Smooth muscle cell (in vitro differentiated cells): ENCODE measurements at regions not wholly inside any gene's neighbourhood (a gene's known extent, or its start where the extent isn't known, plus 50 kb on each side); places are given as distances from the start of the nearest gene placed in this dataset.

Experiments
- DNase-seq: peaks from one replicate; lab custom pipeline; 2025; ENCODE audit not compliant: unreplicated experiment; lab: John Stamatoyannopoulos, UW
- H2AFZ ChIP-seq: fragments of 200-600 bp; sonication (generic); 2 replicates; pipeline ENCODE4 v1.6.0; 2016; ENCODE audit warnings: antibody characterized with exemption, low read depth, mild to moderate bottlenecking
- H3F3A ChIP-seq: fragments of 200-600 bp; sonication (generic); 2 replicates; pipeline ENCODE4 v1.6.0; 2017; ENCODE audit warnings: antibody characterized with exemption, low read depth
- H3K27ac ChIP-seq: fragments of 200-600 bp; sonication (generic); 2 replicates; pipeline ENCODE4 v1.5.1; 2016; ENCODE audit warnings: low read depth, mild to moderate bottlenecking
- H3K27me3 ChIP-seq: fragments of 200-600 bp; sonication (generic); 2 replicates; pipeline ENCODE4 v1.6.1; 2016; ENCODE audit warnings: low read depth, mild to moderate bottlenecking
- H3K36me3 ChIP-seq: fragments of 200-600 bp; sonication (generic); 2 replicates; pipeline ENCODE4 v1.5.1; 2016; ENCODE audit warnings: low read depth
- H3K4me1 ChIP-seq: fragments of 200-600 bp; sonication (generic); 2 replicates; pipeline ENCODE4 v1.5.1; 2016; ENCODE audit warnings: low read depth
- H3K4me2 ChIP-seq: fragments of 200-600 bp; sonication (generic); 2 replicates; pipeline ENCODE4 v1.6.0; 2016; ENCODE audit warnings: mild to moderate bottlenecking
- H3K4me3 ChIP-seq: fragments of 200-600 bp; sonication (generic); 2 replicates; pipeline ENCODE4 v1.5.1; 2016; ENCODE audit warnings: mild to moderate bottlenecking
- H3K79me2 ChIP-seq: fragments of 200-600 bp; sonication (generic); 2 replicates; pipeline ENCODE4 v1.6.0; 2016; ENCODE audit warnings: low read depth, mild to moderate bottlenecking
- H3K9ac ChIP-seq: fragments of 200-600 bp; sonication (generic); 2 replicates; pipeline ENCODE4 v1.6.0; 2016; ENCODE audit warnings: low read depth
- H3K9me3 ChIP-seq: fragments of 200-600 bp; sonication (generic); replicated peaks from 2 replicates; pipeline ENCODE4 v1.5.1; 2016; ENCODE audit warnings: low read depth
- H4K20me1 ChIP-seq: fragments of 200-600 bp; sonication (generic); 2 replicates; pipeline ENCODE4 v1.6.0; 2016; ENCODE audit warnings: low read depth
- CTCF ChIP-seq: fragments of 200-600 bp; sonication (generic); IDR thresholded peaks from 2 replicates; pipeline ENCODE4 v1.5.1; 2017; ENCODE audit warnings: borderline replicate concordance, mild to moderate bottlenecking, antibody characterized with exemption; ENCODE audit not compliant: insufficient read depth, poor library complexity, severe bottlenecking
- WGBS: methylation state at CpG from one replicate; pipeline ENCODE4 v1.1.7; 2016; ENCODE audit warnings: low lambda C conversion rate; 5-methylcytosine and 5-hydroxymethylcytosine counted together

GRCh38 chr16:54480429-54480828 is 193.8 kb upstream of the IRX3 start:
- Histone ChIP-seq H3K4me3 (no peak overlapping the region), H4K20me1 (no peaks in the 10 kb centered on the region), H3K27me3 (peaks cover 15% of the 10 kb centered on the region), H3F3A (no peaks in the 10 kb centered on the region), H3K36me3 (no peaks in the 10 kb centered on the region), H3K9me3 (no peaks in the 10 kb centered on the region), H3K9ac (no peak overlapping the region), H3K79me2 (no peaks in the 10 kb centered on the region), H2AFZ (no peak overlapping the region), H3K4me2 (no peak overlapping the region), H3K27ac (no peak overlapping the region), H3K4me1 (no peaks in the 10 kb centered on the region)
- TF ChIP-seq CTCF, result no peak
- WGBS, result 87% methylated on average over 5 of the region's 5 CpGs
- DNase-seq, result no peak

- Histone ChIP-seq H2AFZ (no peak overlapping the region), H3K79me2 (no peaks in the 10 kb centered on the region), H3K27ac (no peak overlapping the region), H3K4me1 (no peaks in the 10 kb centered on the region), H3K9ac (no peak overlapping the region), H4K20me1 (no peaks in the 10 kb centered on the region), H3K4me3 (no peak overlapping the region), H3F3A (no peaks in the 10 kb centered on the region), H3K4me2 (no peak overlapping the region), H3K36me3 (no peaks in the 10 kb centered on the region), H3K27me3 (peaks cover 15% of the 10 kb centered on the region), H3K9me3 (no peaks in the 10 kb centered on the region)
- DNase-seq, result no peak
- TF ChIP-seq CTCF, result no peak
- 77% methylated on average over 1 of the region's 1 CpG for WGBS
Observed at GRCh38 chr16:54479546-54479945, 193.0 kb upstream of the IRX3 start.

- Histone ChIP-seq H3K4me1 (no peaks in the 10 kb centered on the region), H3K4me2 (no peak overlapping the region), H3K36me3 (no peaks in the 10 kb centered on the region), H3K79me2 (no peaks in the 10 kb centered on the region), H3K27me3 (peaks cover 17% of the 10 kb centered on the region), H3K9me3 (no peaks in the 10 kb centered on the region), H3K9ac (no peak overlapping the region), H4K20me1 (no peaks in the 10 kb centered on the region), H3F3A (no peaks in the 10 kb centered on the region), H3K4me3 (no peak overlapping the region), H2AFZ (no peak overlapping the region), H3K27ac (no peak overlapping the region)
- WGBS, result 86% methylated on average over 6 of the region's 6 CpGs
- DNase-seq, result no peak
- no peak for TF ChIP-seq CTCF
Observed at GRCh38 chr16:54477714-54478113, 191.1 kb upstream of the IRX3 start.

- no peak for TF ChIP-seq CTCF
- H2AFZ ChIP-seq, result no peak overlapping the region
- WGBS, result 79% methylated on average over 5 of the region's 5 CpGs
Observed at GRCh38 chr16:54475019-54475601, 188.5 kb upstream of the IRX3 start.

More at GRCh38 chr16:54475019-54475601, 188.5 kb upstream of the IRX3 start:
- H3K36me3 ChIP-seq, result no peaks in the 10 kb centered on the region
- H3K4me2 ChIP-seq, result no peak overlapping the region
- H3K4me1 ChIP-seq, result no peaks in the 10 kb centered on the region
- no peaks in the 10 kb centered on the region for H3F3A ChIP-seq
- no peak for DNase-seq
- no peaks in the 10 kb centered on the region for H4K20me1 ChIP-seq
- H3K9me3 ChIP-seq, result no peaks in the 10 kb centered on the region
- no peak overlapping the region for H3K27ac ChIP-seq
- H3K4me3 ChIP-seq, result no peak overlapping the region
- H3K79me2 ChIP-seq, result no peaks in the 10 kb centered on the region
- no peak overlapping the region for H3K9ac ChIP-seq
- peaks cover 32% of the 10 kb centered on the region for H3K27me3 ChIP-seq
